GM18519 (cell line): ENCODE measurements at regions not wholly inside any gene's neighbourhood (a gene's known extent, or its start where the extent isn't known, plus 50 kb on each side); places are given as distances from the start of the nearest gene placed in this dataset.

Source experiments
- ATAC-seq: cut with Tn5 transposase; IDR thresholded peaks from one replicate; pipeline ENCODE4 v1.9.1; 2021; ENCODE audit warnings: mild to moderate bottlenecking, moderate library complexity; ENCODE audit not compliant: unreplicated experiment, low FRiP score

DNA sequence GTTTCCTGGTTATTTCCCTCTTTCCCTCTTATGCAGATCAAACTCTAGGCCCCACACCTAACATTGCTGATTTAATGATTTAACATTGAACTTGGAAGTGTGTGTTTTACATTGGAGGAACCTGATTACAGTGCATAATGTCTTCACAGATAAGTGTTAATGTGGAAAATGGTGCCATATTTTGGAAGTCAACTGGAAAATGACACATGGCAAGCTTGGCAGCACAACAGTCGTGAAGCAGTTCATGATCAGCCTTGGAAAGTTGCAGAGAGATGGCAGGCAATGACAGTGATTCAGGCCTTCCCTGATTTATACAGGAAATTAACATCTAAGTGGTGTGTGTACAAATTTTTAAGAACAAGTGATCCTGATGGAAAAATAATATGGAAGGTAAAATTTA is 80.0 kb upstream of the CTNND2 start:
- ATAC-seq: no peak

DNA sequence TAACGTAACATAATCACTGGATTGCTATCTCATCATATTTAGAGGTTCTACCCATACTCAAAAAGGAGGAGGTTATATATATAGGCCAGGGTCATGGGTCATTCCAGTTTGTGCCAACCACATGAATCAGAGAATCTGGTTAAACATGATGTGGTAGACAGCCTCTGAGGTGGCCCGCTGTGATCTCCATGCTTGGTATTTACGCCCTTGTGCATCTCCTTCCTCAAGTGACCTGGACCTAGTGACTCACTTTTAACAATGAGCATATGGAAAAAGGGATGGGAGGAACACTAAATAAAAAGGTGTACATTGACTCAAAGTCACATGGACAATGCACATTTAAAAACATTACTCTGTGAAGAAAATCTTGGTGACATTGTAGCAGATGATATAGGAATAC is 77.7 kb upstream of the CTNND2 start:
- no peak for ATAC-seq

GRCh38 chr5:11977904-11978303 is 73.7 kb upstream of the CTNND2 start:
- ATAC-seq: no peak

GRCh38 chr5:11973469-11973868 is 69.2 kb upstream of the CTNND2 start:
- ATAC-seq: no peak

- ATAC-seq: no peak
These were observed 59.0 kb upstream of the CTNND2 start for GRCh38 chr5:11963227-11963626.

DNA sequence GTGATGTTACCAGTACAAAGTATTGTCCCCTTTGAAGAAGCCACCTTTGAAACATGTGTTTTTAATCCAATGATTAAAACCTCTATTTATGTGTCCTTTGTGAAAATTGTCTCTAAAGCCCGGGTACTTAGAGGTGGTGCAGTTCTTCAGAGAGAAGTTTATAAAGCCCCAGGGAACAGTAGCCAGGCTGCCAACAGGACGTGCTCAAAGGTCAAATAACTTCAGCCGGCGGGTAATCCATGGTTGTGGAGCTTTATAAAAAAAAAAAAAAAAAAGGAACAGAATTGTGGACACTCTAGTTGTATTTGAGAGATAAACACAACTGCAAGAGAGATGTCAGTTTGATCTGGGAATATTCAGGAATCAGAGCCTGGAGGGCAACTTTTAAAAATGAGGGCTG is 57.9 kb upstream of the CTNND2 start:
- no peak for ATAC-seq

- ATAC-seq: no peak
These were observed 54.1 kb upstream of the CTNND2 start for GRCh38 chr5:11958321-11958720.

- no peak for ATAC-seq
These were observed 51.1 kb upstream of the CTNND2 start for GRCh38 chr5:11955331-11955730.
